HFFc6 (cell line): ENCODE measurements at regions not wholly inside any gene's neighbourhood (a gene's known extent, or its start where the extent isn't known, plus 50 kb on each side); places are given as distances from the start of the nearest gene placed in this dataset.

ENCODE experiments used
- DNase-seq: peaks from one replicate; pipeline ENCODE4 v3.0.0-alpha.2; 2018
- H3K27ac Mint-ChIP-seq: 2 replicates; pipeline ENCODE4 v1.8.0; 2020; ENCODE audit warnings: mild to moderate bottlenecking, mixed read lengths
- H3K27me3 Mint-ChIP-seq: 2 replicates; pipeline ENCODE4 v1.8.0; 2021; ENCODE audit warnings: mild to moderate bottlenecking, moderate library complexity, mixed read lengths; ENCODE audit not compliant: insufficient read depth
- H3K36me3 Mint-ChIP-seq: 2 replicates; pipeline ENCODE4 v1.8.0; 2021; ENCODE audit warnings: low read depth, mixed read lengths
- H3K4me1 Mint-ChIP-seq: 2 replicates; pipeline ENCODE4 v1.8.0; 2020; ENCODE audit warnings: low read depth, mixed read lengths
- H3K4me3 Mint-ChIP-seq: 2 replicates; pipeline ENCODE4 v1.8.0; 2020; ENCODE audit warnings: mild to moderate bottlenecking, moderate library complexity, mixed read lengths
- H3K9me3 Mint-ChIP-seq: 2 replicates; pipeline ENCODE4 v1.8.0; 2020; ENCODE audit warnings: mild to moderate bottlenecking, mixed read lengths
- TF ChIP-seq, protein P1 (sequence below): fragments of 200-600 bp; sonication (generic); IDR thresholded peaks from 2 replicates; pipeline ENCODE4 v1.5.0; 2021; ENCODE audit warnings: antibody characterized with exemption, mild to moderate bottlenecking

DNA sequence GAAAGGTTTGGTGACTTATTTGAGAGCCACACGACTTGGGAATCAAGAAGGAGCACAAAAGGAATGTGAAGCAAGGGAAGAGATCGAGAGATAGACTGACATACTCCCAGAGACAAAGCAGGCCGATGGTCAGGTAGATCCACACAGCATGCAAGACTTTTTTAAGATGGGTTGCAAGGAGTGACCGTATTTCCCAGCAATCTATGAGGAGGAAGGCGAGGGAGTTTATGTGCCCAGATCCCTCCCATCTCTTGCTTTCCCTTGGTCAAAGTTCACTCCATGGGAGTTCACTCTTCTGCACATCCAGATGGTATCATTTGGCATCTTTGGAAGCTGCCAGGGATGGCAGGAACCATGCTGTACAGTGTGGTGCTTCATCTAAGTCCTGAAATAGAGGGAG, 148.9 kb downstream of the RMI1 start:
- Mint-ChIP-seq H3K4me1 (no peaks in the 10 kb centered on the region), H3K9me3 (no peaks in the 10 kb centered on the region)
- no peak for DNase-seq

DNA sequence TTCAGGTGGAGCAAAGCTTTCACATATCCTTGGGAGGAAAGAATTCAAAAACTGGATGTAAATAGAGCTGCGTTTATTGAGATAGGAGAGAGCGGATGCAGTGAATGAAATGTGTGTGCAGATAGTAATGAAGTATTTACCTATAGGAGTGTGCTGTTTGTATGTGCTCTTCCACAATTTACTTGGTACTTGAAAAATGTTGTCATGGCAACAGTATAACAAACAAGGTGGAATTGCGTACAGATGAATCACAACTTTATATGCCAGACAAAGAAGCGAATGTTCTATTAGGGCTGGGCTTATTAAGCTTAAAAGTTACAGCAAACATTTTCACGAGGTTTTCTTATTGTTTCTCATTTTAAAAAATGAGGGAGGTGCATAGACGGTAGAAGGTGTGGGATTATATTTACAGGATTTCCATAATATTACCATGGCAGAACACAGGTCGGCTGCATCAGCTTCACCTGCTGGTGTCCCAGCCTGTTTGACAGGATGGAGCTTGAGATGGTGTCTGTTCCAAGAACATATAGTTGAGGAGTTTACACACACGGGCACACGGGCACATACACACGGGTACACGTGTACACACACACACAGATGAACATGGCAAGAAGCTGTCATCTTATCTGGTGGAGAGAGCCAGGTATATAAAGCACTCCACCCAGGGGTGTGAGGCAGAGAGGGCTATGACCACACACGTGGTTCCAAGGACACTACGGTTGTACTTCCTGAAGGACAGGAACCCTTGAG, 155.7 kb downstream of the RMI1 start:
- H3K27ac Mint-ChIP-seq: peak overlapping the region; percentile 68
- H3K27me3 Mint-ChIP-seq: peaks cover 12% of the 10 kb centered on the region
- TF ChIP-seq, protein P1, sequence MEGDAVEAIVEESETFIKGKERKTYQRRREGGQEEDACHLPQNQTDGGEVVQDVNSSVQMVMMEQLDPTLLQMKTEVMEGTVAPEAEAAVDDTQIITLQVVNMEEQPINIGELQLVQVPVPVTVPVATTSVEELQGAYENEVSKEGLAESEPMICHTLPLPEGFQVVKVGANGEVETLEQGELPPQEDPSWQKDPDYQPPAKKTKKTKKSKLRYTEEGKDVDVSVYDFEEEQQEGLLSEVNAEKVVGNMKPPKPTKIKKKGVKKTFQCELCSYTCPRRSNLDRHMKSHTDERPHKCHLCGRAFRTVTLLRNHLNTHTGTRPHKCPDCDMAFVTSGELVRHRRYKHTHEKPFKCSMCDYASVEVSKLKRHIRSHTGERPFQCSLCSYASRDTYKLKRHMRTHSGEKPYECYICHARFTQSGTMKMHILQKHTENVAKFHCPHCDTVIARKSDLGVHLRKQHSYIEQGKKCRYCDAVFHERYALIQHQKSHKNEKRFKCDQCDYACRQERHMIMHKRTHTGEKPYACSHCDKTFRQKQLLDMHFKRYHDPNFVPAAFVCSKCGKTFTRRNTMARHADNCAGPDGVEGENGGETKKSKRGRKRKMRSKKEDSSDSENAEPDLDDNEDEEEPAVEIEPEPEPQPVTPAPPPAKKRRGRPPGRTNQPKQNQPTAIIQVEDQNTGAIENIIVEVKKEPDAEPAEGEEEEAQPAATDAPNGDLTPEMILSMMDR: no peak
- no peaks in the 10 kb centered on the region for H3K36me3 Mint-ChIP-seq
- DNase-seq: peak; percentile 85
- H3K4me1 Mint-ChIP-seq: peaks cover 27% of the 10 kb centered on the region
- H3K4me3 Mint-ChIP-seq: no peak overlapping the region
- no peaks in the 10 kb centered on the region for H3K9me3 Mint-ChIP-seq

More for the DNA sequence above, 148.9 kb downstream of the RMI1 start:
- H3K4me3 Mint-ChIP-seq: no peak overlapping the region
- TF ChIP-seq, protein P1: no peak
- peaks cover 5% of the 10 kb centered on the region for H3K27me3 Mint-ChIP-seq
- no peak overlapping the region for H3K27ac Mint-ChIP-seq
- H3K36me3 Mint-ChIP-seq: no peaks in the 10 kb centered on the region

DNA sequence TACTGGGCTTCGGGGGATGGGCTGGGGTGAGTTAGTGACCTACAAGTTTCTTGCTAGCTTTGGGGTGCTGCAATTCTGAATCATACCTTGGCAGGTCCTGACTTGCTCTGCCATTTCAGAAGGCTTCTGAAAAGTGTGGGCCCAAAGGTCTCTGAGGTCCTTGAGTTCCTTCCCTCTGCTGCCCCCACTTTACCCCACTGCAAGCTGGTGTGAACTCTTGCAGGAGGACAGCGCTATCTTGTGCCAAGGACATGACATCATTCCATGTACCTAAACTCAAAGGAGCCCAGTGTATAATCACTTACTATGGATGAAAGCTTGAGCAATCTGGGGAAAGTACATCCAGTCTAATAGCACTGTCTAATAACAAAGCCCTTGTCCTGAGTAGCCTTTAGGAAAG, 157.4 kb downstream of the RMI1 start:
- H3K27me3 Mint-ChIP-seq: peaks cover 13% of the 10 kb centered on the region
- no peak overlapping the region for H3K27ac Mint-ChIP-seq
- no peaks in the 10 kb centered on the region for H3K36me3 Mint-ChIP-seq
- TF ChIP-seq, protein P1: no peak
- peaks cover 27% of the 10 kb centered on the region for H3K4me1 Mint-ChIP-seq
- H3K9me3 Mint-ChIP-seq: no peaks in the 10 kb centered on the region
- no peak overlapping the region for H3K4me3 Mint-ChIP-seq
- DNase-seq: no peak

DNA sequence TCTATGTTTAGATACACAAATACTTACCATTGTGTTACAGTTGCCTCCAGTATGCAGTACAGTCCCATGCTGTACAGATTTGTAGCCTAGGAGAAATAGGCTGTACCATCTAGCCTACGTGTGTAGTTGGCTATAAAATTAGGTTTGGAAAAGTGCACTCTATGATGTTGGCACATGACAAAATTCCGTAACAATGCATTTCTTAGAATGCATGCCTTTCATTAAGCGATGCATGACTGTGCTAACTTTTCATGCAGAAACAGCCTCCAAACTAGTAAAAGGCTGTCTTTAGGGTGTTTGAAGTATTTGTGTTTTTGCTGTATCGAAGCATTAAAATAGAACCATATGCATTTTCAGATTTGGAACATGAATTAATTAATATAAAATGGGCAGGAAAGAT, 157.9 kb downstream of the RMI1 start:
- TF ChIP-seq, protein P1: no peak
- peaks cover 13% of the 10 kb centered on the region for H3K27me3 Mint-ChIP-seq
- peaks cover 27% of the 10 kb centered on the region for H3K4me1 Mint-ChIP-seq
- H3K27ac Mint-ChIP-seq: no peak overlapping the region
- DNase-seq: no peak
- H3K9me3 Mint-ChIP-seq: no peaks in the 10 kb centered on the region
- H3K36me3 Mint-ChIP-seq: no peaks in the 10 kb centered on the region
- H3K4me3 Mint-ChIP-seq: no peak overlapping the region

DNA sequence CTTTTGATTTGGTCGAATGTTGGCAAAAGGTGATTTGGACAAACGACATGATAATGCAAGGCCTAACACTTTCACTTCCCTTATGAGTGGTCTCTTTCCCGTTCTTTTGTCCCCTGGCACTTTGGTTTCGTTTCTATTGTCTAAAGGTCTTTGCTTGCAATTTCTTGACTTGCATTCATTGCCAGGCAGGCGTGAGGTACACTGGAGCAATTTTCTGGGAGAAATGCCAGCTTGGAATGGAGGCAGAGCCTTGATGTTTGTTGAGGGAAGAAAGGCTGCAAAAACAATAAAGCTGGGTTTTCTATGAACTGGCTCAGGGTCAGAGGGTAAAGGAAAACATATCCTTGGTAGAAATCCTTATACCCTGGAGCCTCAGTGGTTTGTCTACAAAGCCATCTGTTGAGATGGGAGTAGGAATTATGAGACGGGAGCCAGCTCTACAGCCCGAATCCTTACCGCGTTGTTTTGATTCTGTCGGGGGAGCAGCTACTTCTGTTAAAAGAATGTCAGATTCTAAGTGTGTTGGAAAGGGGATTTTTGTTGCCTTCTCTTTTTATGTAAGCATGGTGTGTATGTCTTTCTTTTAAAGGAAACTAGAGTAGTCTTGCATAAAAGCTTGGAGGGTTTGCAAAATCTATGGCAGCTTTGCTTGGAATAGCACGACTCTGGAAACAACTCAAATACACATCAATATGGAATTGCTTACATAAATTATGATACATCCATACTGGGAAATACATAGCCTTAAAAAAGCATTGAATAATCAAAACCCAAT, 158.9 kb downstream of the RMI1 start:
- H3K27me3 Mint-ChIP-seq: peaks cover 13% of the 10 kb centered on the region
- TF ChIP-seq, protein P1: no peak
- H3K9me3 Mint-ChIP-seq: no peaks in the 10 kb centered on the region
- H3K4me1 Mint-ChIP-seq: peaks cover 27% of the 10 kb centered on the region
- DNase-seq: peak; percentile 41
- H3K27ac Mint-ChIP-seq: no peak overlapping the region
- H3K36me3 Mint-ChIP-seq: no peaks in the 10 kb centered on the region
- H3K4me3 Mint-ChIP-seq: peak overlapping the region; percentile 0; the same call in 1 of the 2 replicates
